Chondrocyte (in vitro differentiated cells): ENCODE measurements at regions not wholly inside any gene's neighbourhood (a gene's known extent, or its start where the extent isn't known, plus 50 kb on each side); places are given as distances from the start of the nearest gene placed in this dataset.

ENCODE experiments used
- DNase-seq: peaks from one replicate; pipeline ENCODE4 v3.0.0; 2021; ENCODE audit warnings: mixed read lengths, low spot score
- H3K27ac Mint-ChIP-seq: one replicate; pipeline ENCODE4 v1.8.0; 2021; ENCODE audit warnings: mild to moderate bottlenecking, moderate library complexity, mixed read lengths; ENCODE audit not compliant: unreplicated experiment
- H3K27me3 Mint-ChIP-seq: 2 replicates; pipeline ENCODE4 v1.8.0; 2021; ENCODE audit warnings: low read depth, mixed read lengths
- H3K36me3 Mint-ChIP-seq: 2 replicates; pipeline ENCODE4 v1.8.0; 2021; ENCODE audit warnings: low read depth, mixed read lengths
- H3K4me1 Mint-ChIP-seq: 2 replicates; pipeline ENCODE4 v1.8.0; 2021; ENCODE audit warnings: low read depth, mild to moderate bottlenecking, mixed read lengths
- H3K4me3 Mint-ChIP-seq: one replicate; pipeline ENCODE4 v1.8.0; 2021; ENCODE audit warnings: mild to moderate bottlenecking, moderate library complexity, mixed read lengths; ENCODE audit not compliant: unreplicated experiment
- H3K9me3 Mint-ChIP-seq: 2 replicates; pipeline ENCODE4 v1.8.0; 2021; ENCODE audit warnings: low read depth, mixed read lengths
- CTCF ChIP-seq: fragments of 200-600 bp; sonication (generic); IDR thresholded peaks from 2 replicates; pipeline ENCODE4 v1.5.0; 2021; ENCODE audit warnings: antibody characterized with exemption, mild to moderate bottlenecking, moderate library complexity

DNA sequence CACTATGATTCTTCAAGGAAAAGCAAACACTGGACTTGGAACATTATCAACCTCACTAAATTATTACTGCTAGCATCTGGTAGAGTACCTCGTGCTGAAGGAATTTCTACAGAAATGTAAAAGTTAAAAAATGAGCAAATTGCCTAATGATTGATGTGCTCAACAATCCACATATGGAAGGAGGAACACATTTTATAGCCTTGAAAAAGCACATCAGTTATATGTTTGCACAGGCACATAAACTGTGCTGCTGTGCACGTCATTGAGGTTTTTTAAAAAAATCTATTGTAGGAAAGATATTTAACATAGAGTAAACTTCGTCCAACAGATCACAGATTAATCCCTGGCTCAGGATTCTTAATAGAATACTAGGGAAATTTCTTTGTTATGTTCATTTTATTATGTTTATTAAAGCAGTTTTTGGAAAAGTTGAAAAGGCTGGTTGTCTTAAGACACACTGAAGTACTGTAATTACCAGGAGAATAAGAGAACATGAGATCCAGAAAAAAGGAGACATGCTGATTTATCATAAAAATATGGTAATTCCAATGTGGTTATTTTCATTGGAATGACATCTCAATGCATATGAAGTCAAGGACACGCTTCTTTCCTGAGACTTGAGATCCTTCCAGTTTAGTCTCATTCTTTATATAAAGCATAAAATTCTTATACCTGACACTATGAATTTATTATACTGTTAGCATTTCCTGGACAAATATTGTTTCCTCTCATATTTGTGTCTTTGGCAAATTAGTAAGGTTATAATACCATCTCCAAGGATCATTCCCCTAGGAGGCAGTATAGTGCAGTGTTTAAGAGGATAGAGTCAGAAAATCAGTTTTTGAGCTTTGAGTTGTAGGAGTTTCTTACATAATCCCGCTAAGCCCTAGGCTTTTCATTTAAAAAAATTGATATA lies 511.1 kb downstream of the TENT5A start:
- peak; percentile 85 for TF ChIP-seq CTCF
- Mint-ChIP-seq H3K27me3 (no peaks in the 10 kb centered on the region), H3K4me1 (peaks cover 12% of the 10 kb centered on the region), H3K36me3 (peaks cover 2% of the 10 kb centered on the region), H3K27ac (no peak overlapping the region), H3K4me3 (no peak overlapping the region), H3K9me3 (peaks cover 9% of the 10 kb centered on the region)
- DNase-seq: no peak

GRCh38 chr6:81238390-81238789 lies 514.1 kb downstream of the TENT5A start:
- no peak for DNase-seq
- Mint-ChIP-seq H3K27me3 (no peaks in the 10 kb centered on the region), H3K4me3 (no peak overlapping the region), H3K36me3 (no peaks in the 10 kb centered on the region), H3K27ac (no peak overlapping the region), H3K9me3 (no peaks in the 10 kb centered on the region), H3K4me1 (peaks cover 12% of the 10 kb centered on the region)
- no peak for TF ChIP-seq CTCF

GRCh38 chr6:81237226-81237625 lies 515.3 kb downstream of the TENT5A start:
- TF ChIP-seq CTCF: no peak
- no peak overlapping the region for H3K27ac Mint-ChIP-seq
- H3K4me1 Mint-ChIP-seq: peaks cover 8% of the 10 kb centered on the region
- no peaks in the 10 kb centered on the region for H3K36me3 Mint-ChIP-seq
- no peaks in the 10 kb centered on the region for H3K27me3 Mint-ChIP-seq
- H3K4me3 Mint-ChIP-seq: no peak overlapping the region
- no peaks in the 10 kb centered on the region for H3K9me3 Mint-ChIP-seq
- no peak for DNase-seq

DNA sequence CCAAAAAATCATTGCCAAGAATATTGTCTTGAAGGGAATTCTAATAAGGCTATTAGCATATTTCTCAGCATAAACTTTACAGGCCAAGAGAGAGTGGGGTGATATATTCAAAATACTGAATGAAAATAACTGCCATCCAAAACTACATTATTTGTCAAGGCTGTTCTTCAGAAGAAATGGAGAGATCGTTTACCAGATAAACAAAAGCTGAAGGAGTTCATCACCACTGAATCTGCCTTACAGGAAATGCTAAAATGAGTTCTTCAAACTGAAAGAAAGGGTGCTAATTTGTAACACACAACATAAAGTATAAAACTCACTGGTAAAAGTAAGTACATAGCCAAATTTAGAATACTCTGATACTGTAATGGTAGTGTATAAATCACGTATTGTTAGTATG lies 517.0 kb downstream of the TENT5A start:
- no peaks in the 10 kb centered on the region for H3K9me3 Mint-ChIP-seq
- H3K36me3 Mint-ChIP-seq: no peaks in the 10 kb centered on the region
- DNase-seq: no peak
- H3K4me3 Mint-ChIP-seq: no peak overlapping the region
- no peak for TF ChIP-seq CTCF
- no peak overlapping the region for H3K27ac Mint-ChIP-seq
- H3K4me1 Mint-ChIP-seq: no peaks in the 10 kb centered on the region
- H3K27me3 Mint-ChIP-seq: peaks cover 5% of the 10 kb centered on the region

GRCh38 chr6:81233990-81234389 lies 518.5 kb downstream of the TENT5A start:
- H3K36me3 Mint-ChIP-seq: no peaks in the 10 kb centered on the region
- peaks cover 4% of the 10 kb centered on the region for H3K4me1 Mint-ChIP-seq
- no peak for TF ChIP-seq CTCF
- H3K27me3 Mint-ChIP-seq: peaks cover 5% of the 10 kb centered on the region
- H3K27ac Mint-ChIP-seq: no peak overlapping the region
- H3K9me3 Mint-ChIP-seq: no peaks in the 10 kb centered on the region
- DNase-seq: no peak
- H3K4me3 Mint-ChIP-seq: no peak overlapping the region
